Activated CD4-positive, alpha-beta memory T cell treated with anti-CD3 and anti-CD28 coated beads for 36 hours (primary cell): ENCODE measurements at regions not wholly inside any gene's neighbourhood (a gene's known extent, or its start where the extent isn't known, plus 50 kb on each side); places are given as distances from the start of the nearest gene placed in this dataset.

Experiments used
- CTCF ChIA-PET: fragments of 350-600 bp; sonication (Branson Sonifier 250); formaldehyde crosslinking; loops from one replicate; lab custom pipeline; 2021; ENCODE audit warnings: antibody characterized with exemption, inconsistent platforms; lab: Charles Lee
- POLR2A ChIA-PET: fragments of 350-600 bp; sonication (Branson Sonifier 250); formaldehyde crosslinking; loops from one replicate; lab custom pipeline; 2021; ENCODE audit warnings: antibody characterized with exemption; lab: Charles Lee
- DNase-seq: peaks from one replicate; pipeline ENCODE4 v3.0.0-alpha.2; 2020
- H3K27ac Mint-ChIP-seq: one replicate; pipeline ENCODE4 v1.8.0; 2021; ENCODE audit warnings: mixed read lengths
- H3K27me3 Mint-ChIP-seq: one replicate; pipeline ENCODE4 v1.8.0; 2021; ENCODE audit warnings: mixed read lengths
- H3K36me3 Mint-ChIP-seq: one replicate; pipeline ENCODE4 v1.8.0; 2021; ENCODE audit warnings: mixed read lengths
- H3K4me1 Mint-ChIP-seq: one replicate; pipeline ENCODE4 v1.8.0; 2021; ENCODE audit warnings: low read depth, mixed read lengths
- H3K4me3 Mint-ChIP-seq: one replicate; pipeline ENCODE4 v1.8.0; 2021; ENCODE audit warnings: mild to moderate bottlenecking, mixed read lengths
- H3K9me3 Mint-ChIP-seq: one replicate; pipeline ENCODE4 v1.8.0; 2021; ENCODE audit warnings: mixed read lengths
- intact Hi-C: fragments of 100-400 bp; cut with micrococcal nuclease; formaldehyde crosslinking; loops from one replicate; pipeline ENCODE4 v1.15.1; 2023

DNA sequence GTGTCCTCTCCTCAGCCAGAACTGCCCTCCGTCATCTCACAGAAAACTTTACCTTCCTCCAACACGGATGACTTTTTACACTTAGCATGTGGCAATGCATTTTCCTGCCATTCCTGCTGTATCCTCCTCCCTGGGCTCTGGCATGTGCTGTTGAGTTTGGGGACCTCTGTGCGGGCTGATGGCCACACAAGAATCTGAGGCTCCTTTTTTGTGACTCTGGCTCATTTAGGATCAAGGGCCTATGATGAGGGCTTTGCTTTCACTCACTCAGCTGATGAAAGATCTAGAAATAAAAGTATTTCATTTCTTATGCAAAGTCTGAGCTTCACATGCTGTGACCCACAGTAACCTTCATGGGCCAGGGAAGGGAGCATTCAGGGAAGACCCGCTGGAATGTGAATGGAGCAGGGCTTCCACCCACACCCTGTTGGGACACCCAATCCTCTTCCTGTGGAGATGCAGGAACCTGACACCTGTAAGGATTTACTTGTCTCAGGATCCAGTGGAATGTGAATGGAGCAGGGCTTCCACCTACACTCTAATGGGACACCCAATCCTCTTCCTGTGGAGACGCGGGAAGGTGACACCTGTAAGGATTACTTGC is 500.3 kb upstream of the MKI67 start:
- no peak for DNase-seq
- CTCF ChIA-PET = no interaction called here
- H3K4me1 Mint-ChIP-seq = no peaks in the 10 kb centered on the region

DNA sequence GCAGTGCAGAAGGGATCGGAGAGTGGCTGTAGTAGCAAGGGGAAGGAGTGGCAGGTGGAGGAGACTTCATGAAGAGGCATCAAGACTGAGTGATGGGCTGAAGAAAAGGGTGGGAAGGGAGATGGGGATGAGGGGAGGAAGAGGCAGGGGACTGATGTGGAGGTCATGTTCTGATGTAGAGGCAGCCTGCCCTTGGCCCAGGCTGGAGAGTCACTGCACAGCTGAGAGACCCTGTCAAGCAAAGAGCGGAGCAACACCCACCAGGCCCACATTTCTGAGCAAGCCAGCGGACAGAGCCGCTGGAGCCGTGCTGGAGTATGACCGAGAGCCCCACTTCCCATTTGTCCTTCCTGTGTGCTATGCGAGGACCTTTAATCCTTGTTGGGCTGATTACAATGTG is 501.6 kb upstream of the MKI67 start:
- POLR2A ChIA-PET = no interaction called here
- H3K4me1 Mint-ChIP-seq = no peaks in the 10 kb centered on the region
- no peak overlapping the region for H3K4me3 Mint-ChIP-seq
- CTCF ChIA-PET = no interaction called here
- H3K9me3 Mint-ChIP-seq = no peaks in the 10 kb centered on the region
- DNase-seq = no peak
- peaks cover 3% of the 10 kb centered on the region for H3K27me3 Mint-ChIP-seq
- intact Hi-C loops = no loop called here
- no peak overlapping the region for H3K27ac Mint-ChIP-seq
- H3K36me3 Mint-ChIP-seq = no peaks in the 10 kb centered on the region

More for the DNA sequence above, 500.3 kb upstream of the MKI67 start:
- no peak overlapping the region for H3K4me3 Mint-ChIP-seq
- no peaks in the 10 kb centered on the region for H3K9me3 Mint-ChIP-seq
- POLR2A ChIA-PET = no interaction called here
- H3K27me3 Mint-ChIP-seq = no peaks in the 10 kb centered on the region
- no peak overlapping the region for H3K27ac Mint-ChIP-seq
- H3K36me3 Mint-ChIP-seq = no peaks in the 10 kb centered on the region
- intact Hi-C loops = no loop called here

DNA sequence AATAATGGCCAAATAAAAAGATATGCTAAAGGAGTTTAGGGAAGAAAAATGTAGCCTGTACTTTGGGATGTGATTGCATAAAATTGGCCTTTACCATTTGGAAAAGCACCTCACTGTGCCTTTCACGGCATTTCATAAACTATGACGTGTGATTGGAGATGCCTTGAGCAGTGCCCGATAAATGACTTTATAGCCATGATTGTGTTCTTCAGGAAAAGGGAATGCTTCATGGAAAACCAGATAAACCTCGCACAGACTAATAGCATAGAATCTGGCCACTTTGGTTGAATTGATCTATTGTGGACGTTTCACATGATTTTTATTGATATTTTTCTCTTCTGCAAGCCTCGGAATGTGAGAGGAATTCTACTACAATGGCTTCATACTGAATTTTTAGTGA is 502.0 kb upstream of the MKI67 start:
- intact Hi-C loops = no loop called here
- peaks cover 3% of the 10 kb centered on the region for H3K27me3 Mint-ChIP-seq
- no peaks in the 10 kb centered on the region for H3K4me1 Mint-ChIP-seq
- no peak overlapping the region for H3K4me3 Mint-ChIP-seq
- H3K27ac Mint-ChIP-seq = no peak overlapping the region
- no peaks in the 10 kb centered on the region for H3K9me3 Mint-ChIP-seq
- DNase-seq = no peak
- ChIA-PET POLR2A (no interaction called here), CTCF (no interaction called here)
- no peaks in the 10 kb centered on the region for H3K36me3 Mint-ChIP-seq

DNA sequence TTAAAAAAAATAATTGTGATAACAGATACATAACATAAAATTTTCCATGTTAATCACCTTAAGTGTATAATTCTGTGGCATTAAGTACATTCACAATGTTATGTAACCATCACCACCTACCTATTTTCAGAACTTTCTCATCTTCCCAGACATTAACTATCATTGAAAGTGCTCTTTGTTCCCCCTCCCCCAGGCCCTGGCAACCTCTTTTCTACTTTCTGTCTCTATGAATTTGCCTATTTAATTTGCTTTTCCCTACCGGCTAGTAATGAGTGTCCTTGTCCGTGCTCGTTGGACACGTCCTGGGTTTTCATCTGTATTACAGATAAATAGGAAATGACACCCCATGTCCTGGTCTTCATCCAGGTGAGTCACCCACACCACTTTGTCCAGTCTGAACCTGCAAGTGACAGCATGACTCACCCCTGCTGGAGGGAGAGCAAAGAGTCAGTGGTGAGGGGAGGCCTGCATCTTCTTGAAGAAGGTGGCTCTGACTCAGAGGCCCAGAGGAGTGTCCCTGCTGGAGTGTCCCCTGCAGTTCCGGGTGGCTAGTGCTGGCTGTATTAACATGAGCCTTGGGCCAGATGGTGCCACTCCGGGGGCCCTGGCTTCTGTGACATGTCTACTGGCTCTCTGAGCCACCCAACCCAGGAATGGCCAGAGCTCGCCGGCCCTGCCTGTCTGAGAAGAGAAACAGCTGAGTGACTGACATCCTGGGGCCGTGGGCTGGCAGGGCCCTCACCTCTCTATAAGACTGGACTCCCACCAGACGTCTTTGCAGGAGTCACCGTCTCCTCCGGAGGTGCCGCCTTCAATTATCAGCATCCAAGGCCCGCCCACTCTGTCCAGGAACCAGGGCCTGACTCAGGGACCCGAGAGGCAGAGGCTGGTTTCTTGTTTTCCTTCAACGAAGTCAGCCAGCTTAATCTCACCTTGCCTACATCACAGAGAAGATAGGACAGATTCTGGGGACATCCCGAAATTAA is 503.2 kb upstream of the MKI67 start:
- H3K4me3 Mint-ChIP-seq = no peak overlapping the region
- H3K36me3 Mint-ChIP-seq = no peaks in the 10 kb centered on the region
- no peak for DNase-seq
- CTCF ChIA-PET = interaction anchor here (0.6 kb wide), 1 partner anchor 566 kb away, joined by 3 read pairs; no protein-coding TSS in a partner anchor
- POLR2A ChIA-PET = no interaction called here
- H3K27ac Mint-ChIP-seq = no peak overlapping the region
- H3K27me3 Mint-ChIP-seq = peaks cover 3% of the 10 kb centered on the region
- intact Hi-C loops = no loop called here
- no peaks in the 10 kb centered on the region for H3K4me1 Mint-ChIP-seq
- H3K9me3 Mint-ChIP-seq = no peaks in the 10 kb centered on the region

DNA sequence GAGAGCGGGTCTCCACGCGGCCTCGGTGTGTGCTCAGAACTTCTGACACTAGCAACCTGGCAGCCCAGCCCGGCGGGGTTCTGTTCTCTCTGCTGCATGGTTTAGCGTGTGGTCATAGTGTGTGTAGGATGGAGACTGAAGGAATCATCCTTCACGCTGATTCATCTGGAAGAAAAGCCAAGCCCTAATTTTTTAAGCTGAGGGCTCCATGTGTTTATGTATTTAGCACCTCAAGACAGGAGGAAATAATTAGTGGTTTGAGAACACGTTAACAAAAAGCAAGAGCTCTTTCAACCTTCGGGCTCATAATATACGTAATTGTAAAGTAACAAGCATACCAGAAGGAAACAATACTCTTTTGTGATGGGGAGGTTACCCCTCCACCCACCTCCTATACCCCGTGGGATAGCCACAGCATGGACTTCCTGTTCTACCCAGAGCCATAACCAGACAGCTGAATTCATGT is 504.6 kb upstream of the MKI67 start:
- no peak overlapping the region for H3K4me3 Mint-ChIP-seq

DNA sequence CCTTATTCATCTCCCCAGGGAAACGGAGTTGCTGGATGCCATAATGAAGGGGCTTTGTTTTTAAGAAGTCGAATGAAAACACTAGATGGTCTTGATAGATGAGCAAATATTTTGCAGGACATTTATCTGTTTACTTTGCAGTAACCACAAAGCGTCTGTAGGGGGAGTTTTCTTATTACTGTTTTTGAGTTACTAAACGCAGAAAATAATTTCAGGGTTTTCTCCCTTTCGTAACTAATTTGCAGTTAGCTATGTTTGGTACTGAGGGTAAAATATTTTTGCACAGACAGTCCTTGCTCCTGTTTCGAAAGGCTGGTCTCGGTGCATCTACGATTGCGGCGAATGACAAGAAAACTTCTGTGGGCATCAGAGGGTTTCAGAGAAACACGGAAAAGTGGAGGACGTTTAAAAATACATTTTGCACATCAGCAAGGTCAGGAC is 505.6 kb upstream of the MKI67 start:
- Mint-ChIP-seq H3K9me3 (no peaks in the 10 kb centered on the region), H3K4me3 (no peak overlapping the region), H3K27me3 (peaks cover 3% of the 10 kb centered on the region), H3K4me1 (no peaks in the 10 kb centered on the region), H3K27ac (no peak overlapping the region), H3K36me3 (no peaks in the 10 kb centered on the region)
- intact Hi-C loops = no loop called here
- DNase-seq = no peak
- ChIA-PET POLR2A (no interaction called here), CTCF (interaction anchor here (1.3 kb wide), 2 partner anchors 10 to 228 kb away, joined by 3 to 4 read pairs; no protein-coding TSS in a partner anchor)

More for the DNA sequence above, 504.6 kb upstream of the MKI67 start:
- intact Hi-C loops = no loop called here
- Mint-ChIP-seq H3K36me3 (no peaks in the 10 kb centered on the region), H3K9me3 (no peaks in the 10 kb centered on the region), H3K27ac (no peak overlapping the region), H3K27me3 (peaks cover 3% of the 10 kb centered on the region), H3K4me1 (no peaks in the 10 kb centered on the region)
- ChIA-PET POLR2A (no interaction called here), CTCF (interaction anchor here (1.3 kb wide), 1 partner anchor 11 kb away, joined by 4 read pairs; no protein-coding TSS in a partner anchor)
- DNase-seq = no peak

DNA sequence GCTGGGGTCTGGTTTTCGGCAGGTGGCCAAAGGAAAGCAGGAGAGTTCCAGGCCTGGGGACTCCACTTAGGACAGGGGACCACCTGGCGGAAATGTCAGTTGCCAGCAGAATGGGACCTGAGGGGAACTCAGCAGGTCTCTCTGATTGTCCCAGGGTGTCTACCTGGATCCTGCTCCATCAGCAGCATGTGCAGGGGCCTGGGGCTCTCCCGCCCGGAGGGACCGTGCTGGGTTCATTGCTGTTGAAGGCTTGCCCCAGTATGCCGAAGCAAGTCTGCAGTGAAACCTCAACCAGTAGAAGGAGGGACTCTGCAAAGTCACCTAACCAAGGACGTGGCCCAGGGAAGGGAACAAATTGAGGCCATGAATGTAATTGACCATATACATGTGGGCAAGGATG is 506.5 kb upstream of the MKI67 start:
- Mint-ChIP-seq H3K27me3 (peaks cover 4% of the 10 kb centered on the region), H3K9me3 (no peaks in the 10 kb centered on the region), H3K36me3 (no peaks in the 10 kb centered on the region), H3K4me3 (no peak overlapping the region), H3K4me1 (no peaks in the 10 kb centered on the region), H3K27ac (no peak overlapping the region)
- no peak for DNase-seq
- intact Hi-C loops = no loop called here
- POLR2A ChIA-PET = no interaction called here
- CTCF ChIA-PET = no interaction called here

DNA sequence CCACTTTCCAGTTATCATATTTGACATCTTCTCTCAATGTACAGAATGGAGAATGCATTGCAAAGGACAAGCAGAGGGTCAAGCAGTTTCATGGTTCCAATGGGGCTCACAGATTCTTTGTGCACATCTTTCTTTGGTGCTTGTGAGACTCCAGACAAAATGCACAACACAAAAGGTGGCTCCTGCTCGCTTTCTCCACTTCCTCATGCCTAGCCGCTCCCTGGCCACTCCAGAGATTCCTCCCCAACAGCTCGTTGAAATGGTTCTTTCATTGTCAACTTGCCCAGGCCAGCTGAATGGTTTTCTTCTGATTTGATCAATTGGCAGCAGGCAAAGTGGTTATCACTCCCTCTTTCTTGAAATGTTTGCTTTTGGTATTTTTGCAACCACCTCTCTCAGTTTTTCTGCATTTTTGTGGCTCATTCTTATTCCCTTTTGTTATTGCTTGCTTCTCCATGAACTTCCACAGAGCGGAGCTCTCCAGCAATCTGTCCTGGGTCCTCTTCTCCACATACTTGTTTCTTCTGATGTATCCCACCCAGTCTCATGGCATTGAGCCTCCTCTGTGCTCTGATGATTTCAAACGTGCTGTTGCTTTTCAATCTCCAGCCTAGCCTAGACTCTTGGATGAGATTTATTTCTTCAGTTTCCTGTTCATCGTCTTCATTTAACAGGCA is 507.8 kb upstream of the MKI67 start:
- no peak for DNase-seq
- POLR2A ChIA-PET = no interaction called here
- peaks cover 4% of the 10 kb centered on the region for H3K27me3 Mint-ChIP-seq
- no peaks in the 10 kb centered on the region for H3K4me1 Mint-ChIP-seq
- intact Hi-C loops = no loop called here
- CTCF ChIA-PET = no interaction called here
- H3K36me3 Mint-ChIP-seq = no peaks in the 10 kb centered on the region
- H3K4me3 Mint-ChIP-seq = no peak overlapping the region
- no peak overlapping the region for H3K27ac Mint-ChIP-seq
- no peaks in the 10 kb centered on the region for H3K9me3 Mint-ChIP-seq

DNA sequence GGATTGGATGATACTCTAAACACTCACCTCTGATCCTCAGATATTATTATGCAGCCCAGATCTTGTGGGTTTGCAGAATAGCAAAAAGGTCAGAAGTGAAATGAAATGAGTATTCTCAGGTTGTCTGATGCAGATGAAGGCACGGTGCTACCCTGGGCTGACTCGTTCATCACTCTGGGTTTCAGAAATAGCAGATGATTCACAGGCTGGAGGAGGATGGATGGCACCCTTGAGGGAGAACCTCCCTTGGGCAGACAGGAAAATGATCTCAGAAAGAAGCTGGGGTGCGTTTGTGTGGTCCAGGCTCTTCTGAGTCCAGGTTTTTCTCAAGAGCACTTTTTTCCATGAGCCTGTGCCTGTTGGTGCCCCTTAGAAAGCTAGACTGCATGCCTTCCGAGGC is 515.8 kb upstream of the MKI67 start:
- POLR2A ChIA-PET = no interaction called here
- CTCF ChIA-PET = interaction anchor here (0.6 kb wide), 1 partner anchor 10 kb away, joined by 4 read pairs; no protein-coding TSS in a partner anchor
- H3K4me1 Mint-ChIP-seq = no peaks in the 10 kb centered on the region
- H3K27me3 Mint-ChIP-seq = peaks cover 1% of the 10 kb centered on the region
- H3K4me3 Mint-ChIP-seq = no peak overlapping the region
- H3K36me3 Mint-ChIP-seq = no peaks in the 10 kb centered on the region
- no peaks in the 10 kb centered on the region for H3K9me3 Mint-ChIP-seq
- intact Hi-C loops = no loop called here
- no peak for DNase-seq
- no peak overlapping the region for H3K27ac Mint-ChIP-seq

DNA sequence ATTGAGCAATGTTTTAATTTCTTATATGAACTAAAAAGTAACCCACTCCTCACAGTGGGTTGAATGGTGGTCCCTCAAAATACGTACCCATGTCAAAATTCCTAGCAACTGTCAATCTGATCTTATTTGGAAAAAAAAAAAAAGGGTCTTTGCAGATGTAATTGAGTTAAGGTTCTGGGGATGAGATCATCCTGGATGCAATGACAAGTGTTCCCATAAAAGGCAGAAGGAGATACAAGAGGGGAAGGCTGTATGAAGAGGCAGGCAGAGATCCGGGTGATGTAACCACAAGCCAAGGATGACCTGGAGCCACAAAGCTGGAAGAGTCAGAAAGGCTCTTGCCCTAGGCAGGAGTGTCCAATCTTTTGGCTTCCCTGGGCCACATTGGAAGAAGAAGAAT is 516.3 kb upstream of the MKI67 start:
- CTCF ChIA-PET = no interaction called here
- DNase-seq = no peak

DNA sequence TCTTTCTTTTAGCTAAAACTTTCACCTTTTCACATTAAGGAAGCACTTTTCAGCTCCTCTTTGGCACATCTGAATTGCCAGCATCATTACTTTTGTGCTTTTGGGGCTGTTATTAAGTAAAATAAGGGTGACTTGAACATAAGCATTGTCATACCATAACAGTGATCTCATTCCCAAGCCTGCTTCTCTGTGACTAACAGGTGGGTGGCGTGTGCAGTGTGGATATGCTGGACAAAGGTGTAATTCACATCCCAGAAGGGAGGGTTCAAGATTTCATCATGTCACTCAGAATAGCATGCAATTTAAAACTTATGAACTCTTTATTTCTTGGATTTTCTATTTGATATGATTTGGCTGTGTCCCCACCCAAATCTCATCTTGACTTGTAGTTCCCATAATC is 517.4 kb upstream of the MKI67 start:
- Mint-ChIP-seq H3K4me3 (no peak overlapping the region), H3K36me3 (no peaks in the 10 kb centered on the region), H3K27ac (no peak overlapping the region), H3K9me3 (no peaks in the 10 kb centered on the region), H3K27me3 (no peaks in the 10 kb centered on the region), H3K4me1 (no peaks in the 10 kb centered on the region)
- POLR2A ChIA-PET = no interaction called here
- DNase-seq = no peak
- intact Hi-C loops = no loop called here
- CTCF ChIA-PET = no interaction called here

More for the DNA sequence above, 516.3 kb upstream of the MKI67 start:
- Mint-ChIP-seq H3K27me3 (no peaks in the 10 kb centered on the region), H3K4me3 (no peak overlapping the region), H3K9me3 (no peaks in the 10 kb centered on the region), H3K4me1 (no peaks in the 10 kb centered on the region), H3K36me3 (no peaks in the 10 kb centered on the region), H3K27ac (no peak overlapping the region)
- intact Hi-C loops = no loop called here
- POLR2A ChIA-PET = no interaction called here

DNA sequence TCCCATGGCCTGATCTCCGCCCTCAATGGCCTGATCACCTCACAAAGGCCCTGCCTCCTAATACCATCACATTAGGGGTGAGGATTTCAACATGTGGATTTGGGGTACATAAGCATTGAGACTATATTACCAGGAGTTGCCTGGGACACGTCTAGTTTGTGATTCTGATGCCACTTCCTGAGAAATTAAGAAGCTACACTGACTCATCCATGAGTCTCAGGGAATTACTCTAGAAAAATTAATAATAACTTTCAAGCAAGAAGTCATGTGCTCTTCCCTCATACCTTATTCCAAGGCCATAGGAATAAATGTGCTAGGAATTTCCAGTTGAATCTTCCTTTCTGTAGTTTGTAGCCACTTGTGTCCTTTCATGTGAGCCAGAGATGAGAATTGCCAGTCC is 519.3 kb upstream of the MKI67 start:
- Mint-ChIP-seq H3K27me3 (no peaks in the 10 kb centered on the region), H3K4me1 (no peaks in the 10 kb centered on the region), H3K9me3 (no peaks in the 10 kb centered on the region), H3K27ac (no peak overlapping the region), H3K4me3 (no peak overlapping the region), H3K36me3 (no peaks in the 10 kb centered on the region)
- intact Hi-C loops = no loop called here
- POLR2A ChIA-PET = no interaction called here
- no peak for DNase-seq
- CTCF ChIA-PET = no interaction called here
